ENCODE measurements at regions not wholly inside any gene's neighbourhood (a gene's known extent, or its start where the extent isn't known, plus 50 kb on each side); places are given as distances from the start of the nearest gene placed in this dataset.

- no peak for TF ChIP-seq CTCF (conservative IDR thresholded peaks at IDR 0.05)
- H3K27ac ChIP-seq = no peak overlapping the region
Measured at GRCh38 chr2:128867311-128867710, 548.6 kb upstream of the HS6ST1 start.

- H3K27ac ChIP-seq = no peak overlapping the region
- no peak for TF ChIP-seq CTCF (conservative IDR thresholded peaks at IDR 0.05)
Measured at GRCh38 chr2:128867936-128868636, 549.4 kb upstream of the HS6ST1 start.

- H3K27ac ChIP-seq = no peak overlapping the region
- TF ChIP-seq CTCF (conservative IDR thresholded peaks at IDR 0.05) = no peak
Measured at GRCh38 chr2:128868686-128869551, 550.3 kb upstream of the HS6ST1 start.

- no peak for TF ChIP-seq CTCF (conservative IDR thresholded peaks at IDR 0.05)
Measured at GRCh38 chr2:128874608-128875007, 555.9 kb upstream of the HS6ST1 start.

GRCh38 chr2:128876986-128877983 is 558.6 kb upstream of the HS6ST1 start:
- TF ChIP-seq CTCF (conservative IDR thresholded peaks at IDR 0.05) = no peak
- no peak overlapping the region for H3K27ac ChIP-seq

More at GRCh38 chr2:128874608-128875007, 555.9 kb upstream of the HS6ST1 start:
- H3K27ac ChIP-seq = no peak overlapping the region

GRCh38 chr2:128879161-128879560 is 560.5 kb upstream of the HS6ST1 start:
- H3K27ac ChIP-seq = no peak overlapping the region
- TF ChIP-seq CTCF (conservative IDR thresholded peaks at IDR 0.05) = no peak

All from VCaP (cell line).